NOMO-1 (cell line): ENCODE measurements at regions not wholly inside any gene's neighbourhood (a gene's known extent, or its start where the extent isn't known, plus 50 kb on each side); places are given as distances from the start of the nearest gene placed in this dataset.
"Not testable (repeated sequence)": the region's sequence is repeated elsewhere in the genome, so short reads cannot be mapped to it uniquely, and the experiment has no call there.

Experiments used
- DNase-seq, 2 experiments: peaks; one replicate each; lab custom pipeline; 2025; ENCODE audit not compliant: unreplicated experiment in 2 of 2; lab: John Stamatoyannopoulos, UW

GRCh38 chr12:82300611-82301010 is 57.6 kb downstream of the CCDC59 start:
- DNase-seq, result no peak

DNA sequence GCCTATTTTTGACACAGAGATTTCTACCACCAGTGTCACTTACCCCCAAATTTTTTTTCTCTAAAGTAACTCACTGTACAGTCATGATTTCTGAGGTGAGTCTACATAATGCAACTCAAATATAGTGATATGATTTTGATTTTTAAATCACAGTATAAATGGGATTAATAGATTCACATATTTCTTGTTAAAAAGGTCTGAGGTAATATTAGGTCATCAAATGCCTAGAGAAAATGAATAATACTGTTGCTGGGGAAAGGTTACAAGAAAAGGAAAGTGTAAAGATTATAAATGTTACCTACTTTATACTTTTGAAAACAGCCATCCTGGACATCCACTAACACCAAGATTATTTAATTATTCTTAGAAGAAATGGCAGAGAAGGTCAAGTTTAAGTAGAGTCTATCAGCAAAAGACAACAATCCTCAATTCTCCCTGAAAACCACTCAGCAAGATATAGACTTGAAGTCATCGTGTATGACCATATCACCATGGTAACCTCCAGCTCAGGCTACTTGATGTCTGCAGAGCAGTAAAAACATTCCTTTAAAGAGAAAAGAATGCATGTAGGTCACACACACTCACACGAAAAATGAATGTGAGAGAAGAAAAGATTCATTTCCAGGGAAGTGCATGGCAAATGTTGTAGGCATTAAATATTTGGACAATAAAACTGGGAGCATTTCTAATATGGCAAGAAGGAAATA is 58.7 kb downstream of the CCDC59 start:
- no peak for DNase-seq

- no peak for DNase-seq
Measured at GRCh38 chr12:82290415-82290814, 67.8 kb downstream of the CCDC59 start.

DNA sequence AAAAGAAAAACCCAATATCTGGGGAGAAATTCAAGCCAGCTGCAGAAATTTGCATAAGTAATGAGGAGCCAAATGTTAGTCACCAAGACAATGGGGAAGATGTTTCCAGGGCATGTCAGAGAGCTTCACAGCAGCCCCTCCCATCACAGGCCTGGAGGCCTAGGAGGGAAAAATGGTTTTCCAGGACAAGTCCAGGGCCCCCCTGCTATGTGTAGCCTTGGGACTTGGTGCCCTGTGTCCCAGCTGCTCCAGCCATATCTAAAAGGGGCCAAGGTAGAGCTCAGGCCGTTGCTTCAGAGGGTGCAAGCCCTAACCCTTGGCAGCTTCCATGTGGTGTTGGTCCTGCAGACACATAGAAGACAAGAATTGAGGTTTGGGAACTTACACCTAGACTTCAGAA is 76.9 kb downstream of the CCDC59 start:
- not testable (repeated sequence) for DNase-seq

DNA sequence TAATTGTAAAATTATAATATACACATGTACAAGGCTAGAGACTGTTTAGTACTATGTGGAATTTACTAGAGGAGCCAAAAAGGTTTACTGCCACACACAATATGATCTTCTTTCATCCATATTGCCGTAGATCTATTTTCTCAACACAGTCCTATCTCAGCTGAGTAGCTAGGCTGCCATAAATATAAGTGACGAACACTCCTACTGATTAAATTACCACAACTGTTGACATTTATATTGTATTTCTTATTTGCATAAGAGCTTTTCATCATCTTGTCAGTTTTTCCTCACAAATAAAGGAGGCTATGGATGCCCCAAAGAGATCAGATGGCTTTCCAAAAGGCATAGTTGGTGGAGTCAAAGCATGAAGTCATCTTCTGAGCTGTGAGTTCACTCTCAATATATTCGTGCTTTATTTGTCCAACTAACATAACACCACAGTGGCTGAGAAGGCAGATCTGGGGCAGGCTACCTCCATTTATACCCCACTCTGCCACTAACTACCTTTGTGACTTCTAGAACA is 78.6 kb downstream of the CCDC59 start:
- DNase-seq, result no peak

DNA sequence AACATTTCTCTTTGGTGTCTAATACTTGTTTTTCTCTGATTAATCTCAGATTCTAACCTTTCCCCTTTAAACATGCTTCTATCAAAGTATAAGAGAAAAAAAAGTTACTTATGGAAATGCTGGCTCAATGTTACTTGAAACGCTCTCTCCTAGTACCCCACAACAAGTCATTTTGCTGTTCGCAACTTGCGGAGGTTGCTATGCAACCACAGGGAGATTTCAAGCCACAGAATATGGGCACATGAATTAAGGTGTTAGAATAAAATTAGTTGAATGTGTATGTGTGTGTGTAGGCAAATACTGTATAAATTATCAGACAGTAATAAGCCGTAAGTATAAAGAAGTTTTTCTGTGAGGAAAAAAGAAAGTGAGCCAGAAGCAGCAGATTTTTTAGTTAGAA is 80.6 kb downstream of the CCDC59 start:
- no peak for DNase-seq

GRCh38 chr12:82242729-82243128 is 115.5 kb downstream of the CCDC59 start:
- DNase-seq, result no peak

GRCh38 chr12:82225871-82226270 is 132.3 kb downstream of the CCDC59 start:
- DNase-seq, result no peak

GRCh38 chr12:82223426-82223825 is 134.8 kb downstream of the CCDC59 start:
- DNase-seq, result no peak

GRCh38 chr12:82216475-82216874 is 141.7 kb downstream of the CCDC59 start:
- DNase-seq, result no peak

DNA sequence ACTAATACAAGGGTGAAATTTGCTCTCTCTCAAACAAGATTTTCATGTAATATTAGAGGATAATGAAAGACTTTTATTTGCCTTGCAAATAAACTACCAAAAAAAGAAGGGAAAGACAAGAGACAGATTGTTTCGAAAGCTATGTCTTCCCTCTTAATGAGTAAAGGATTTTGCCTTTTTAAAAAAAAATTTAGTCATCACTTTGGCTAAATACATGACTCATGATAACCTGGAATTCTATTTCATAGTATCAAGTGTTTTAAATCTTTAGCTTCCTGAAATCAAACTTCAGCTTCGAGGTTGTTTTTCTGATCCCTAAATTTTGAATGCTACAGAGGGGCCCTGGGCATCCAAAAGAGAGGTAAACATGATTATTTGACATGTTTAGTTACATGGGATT is 144.4 kb downstream of the CCDC59 start:
- DNase-seq, result no peak

- DNase-seq, result no peak
Measured at GRCh38 chr12:82210882-82211281, 147.3 kb downstream of the CCDC59 start.

DNA sequence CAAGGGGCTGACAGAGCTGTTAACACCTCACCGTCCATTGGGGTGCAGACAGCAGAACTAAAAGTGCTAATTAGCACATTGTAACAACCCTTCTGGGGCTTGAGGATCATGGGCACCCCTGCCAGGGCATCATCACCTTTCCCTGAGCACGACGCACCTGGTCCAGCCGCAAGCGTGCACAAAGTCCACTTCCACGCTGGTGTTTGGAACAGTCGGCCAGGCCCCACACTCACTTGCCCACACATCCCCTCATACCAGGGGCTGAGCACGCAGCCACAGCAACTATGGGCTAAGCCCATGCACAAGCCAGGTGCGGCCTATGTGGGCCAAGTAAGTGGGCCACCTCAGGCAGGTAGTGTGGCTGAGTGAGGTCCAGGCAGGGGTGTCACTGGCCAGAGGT is 148.7 kb downstream of the CCDC59 start:
- DNase-seq, result no peak

GRCh38 chr12:82207556-82207955 is 150.6 kb downstream of the CCDC59 start:
- no peak for DNase-seq

GRCh38 chr12:82203086-82203485 is 155.1 kb downstream of the CCDC59 start:
- no peak for DNase-seq

DNA sequence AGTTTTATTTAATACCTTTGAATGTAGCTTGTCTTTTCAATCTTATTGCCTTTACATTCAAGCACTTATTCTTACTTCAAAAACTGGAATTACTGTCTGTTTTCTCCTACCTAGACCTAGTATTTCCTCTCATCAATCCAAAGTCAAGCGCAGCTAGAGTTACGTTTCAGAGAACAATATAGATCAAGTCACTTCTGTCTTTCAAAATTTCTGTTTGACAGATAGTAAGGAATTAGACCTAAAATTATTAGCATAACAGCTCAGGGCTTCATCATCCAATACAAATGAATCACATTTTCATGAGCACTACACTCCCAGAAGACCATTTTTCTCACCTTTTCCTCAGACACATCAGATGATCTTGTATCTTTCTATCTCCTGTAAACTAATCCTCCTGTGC is 170.6 kb downstream of the CCDC59 start:
- no peak for DNase-seq

DNA sequence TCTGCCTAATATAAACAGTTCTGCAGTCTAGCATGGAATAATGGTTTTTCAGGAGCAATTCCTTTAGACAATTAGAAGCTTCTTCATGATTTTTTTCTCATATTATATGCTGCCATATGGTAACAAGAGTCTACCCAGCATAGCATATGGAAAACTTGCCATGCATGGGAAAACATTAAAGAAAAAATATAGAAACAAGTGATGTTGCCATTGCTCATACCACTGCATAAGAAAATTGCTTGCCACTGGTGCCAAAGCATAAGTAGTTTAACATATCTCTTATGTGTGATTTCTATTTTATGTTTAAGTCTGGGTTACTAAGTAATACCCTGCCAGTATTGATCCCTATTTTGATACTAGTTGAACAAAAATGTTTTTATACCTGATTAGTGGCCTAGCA is 171.2 kb downstream of the CCDC59 start:
- no peak for DNase-seq

- DNase-seq, result no peak
Measured at GRCh38 chr12:82186282-82186681, 171.9 kb downstream of the CCDC59 start.

GRCh38 chr12:82184844-82185243 is 173.3 kb downstream of the CCDC59 start:
- no peak for DNase-seq

- no peak for DNase-seq
Measured at GRCh38 chr12:82182601-82183190, 175.5 kb downstream of the CCDC59 start.

- DNase-seq, result no peak
Measured at GRCh38 chr12:82176761-82177490, 181.3 kb downstream of the CCDC59 start.

GRCh38 chr12:82176026-82176425 is 182.2 kb downstream of the CCDC59 start:
- no peak for DNase-seq
